ENCODE measurements at regions not wholly inside any gene's neighbourhood (a gene's known extent, or its start where the extent isn't known, plus 50 kb on each side); places are given as distances from the start of the nearest gene placed in this dataset.

- no peak for TF ChIP-seq CTCF (IDR thresholded peaks at IDR 0.05; ENCODE audit: control insufficient read depth, extremely low read depth, insufficient read depth)
- no peak for DNase-seq (ENCODE audit: low read depth)
- no peak overlapping the region for H3K4me3 ChIP-seq (ENCODE audit: low read depth, low read length)
These were observed 196.0 kb downstream of the PAX3 start for GRCh38 chr2:222102575-222103349.

- no peak for TF ChIP-seq CTCF (IDR thresholded peaks at IDR 0.05; ENCODE audit: control insufficient read depth, extremely low read depth, insufficient read depth)
- no peak overlapping the region for H3K4me3 ChIP-seq (ENCODE audit: low read depth, low read length)
- no peak for DNase-seq (ENCODE audit: low read depth)
These were observed 197.8 kb downstream of the PAX3 start for GRCh38 chr2:222100704-222101699.

- H3K4me3 ChIP-seq (ENCODE audit: low read depth, low read length) = no peak overlapping the region
- no peak for DNase-seq (ENCODE audit: low read depth)
- no peak for TF ChIP-seq CTCF (IDR thresholded peaks at IDR 0.05; ENCODE audit: control insufficient read depth, extremely low read depth, insufficient read depth)
These were observed 210.2 kb downstream of the PAX3 start for GRCh38 chr2:222088561-222088960.

GRCh38 chr2:222087998-222088397 is 210.8 kb downstream of the PAX3 start:
- DNase-seq (ENCODE audit: low read depth) = no peak
- no peak for TF ChIP-seq CTCF (IDR thresholded peaks at IDR 0.05; ENCODE audit: control insufficient read depth, extremely low read depth, insufficient read depth)
- H3K4me3 ChIP-seq (ENCODE audit: low read depth, low read length) = no peak overlapping the region

GRCh38 chr2:222082201-222082600 is 216.6 kb downstream of the PAX3 start:
- no peak for TF ChIP-seq CTCF (IDR thresholded peaks at IDR 0.05; ENCODE audit: control insufficient read depth, extremely low read depth, insufficient read depth)
- H3K4me3 ChIP-seq (ENCODE audit: low read depth, low read length) = no peak overlapping the region
- no peak for DNase-seq (ENCODE audit: low read depth)

GRCh38 chr2:222080141-222080540 is 218.7 kb downstream of the PAX3 start:
- no peak for DNase-seq (ENCODE audit: low read depth)
- TF ChIP-seq CTCF (IDR thresholded peaks at IDR 0.05; ENCODE audit: control insufficient read depth, extremely low read depth, insufficient read depth) = no peak
- no peak overlapping the region for H3K4me3 ChIP-seq (ENCODE audit: low read depth, low read length)

Measured in LNCaP clone FGC (cell line).